GM12875 (cell line): ENCODE measurements at regions not wholly inside any gene's neighbourhood (a gene's known extent, or its start where the extent isn't known, plus 50 kb on each side); places are given as distances from the start of the nearest gene placed in this dataset.

Source experiments
- H3K4me3 ChIP-seq: one replicate; pipeline ENCODE4 v1.5.1; 2011; ENCODE audit warnings: low read depth, low read length, control low read depth
- CTCF ChIP-seq: IDR thresholded peaks from 2 replicates; pipeline ENCODE4 v1.5.1; 2011; ENCODE audit warnings: low read depth, mild to moderate bottlenecking, control low read depth, inconsistent platforms, low read length, moderate library complexity, borderline replicate concordance; ENCODE audit not compliant: insufficient read depth

GRCh38 chr18:73220663-73221062, 352.9 kb upstream of the NETO1 start:
- no peak overlapping the region for H3K4me3 ChIP-seq
- TF ChIP-seq CTCF: no peak

GRCh38 chr18:73218293-73218692, 350.5 kb upstream of the NETO1 start:
- TF ChIP-seq CTCF: no peak
- no peak overlapping the region for H3K4me3 ChIP-seq

GRCh38 chr18:73214970-73215369, 347.2 kb upstream of the NETO1 start:
- no peak overlapping the region for H3K4me3 ChIP-seq
- no peak for TF ChIP-seq CTCF

GRCh38 chr18:73212442-73212841, 344.7 kb upstream of the NETO1 start:
- no peak overlapping the region for H3K4me3 ChIP-seq
- no peak for TF ChIP-seq CTCF

GRCh38 chr18:73201940-73202339, 334.2 kb upstream of the NETO1 start:
- H3K4me3 ChIP-seq: no peak overlapping the region
- no peak for TF ChIP-seq CTCF

- H3K4me3 ChIP-seq: no peak overlapping the region
- no peak for TF ChIP-seq CTCF
Measured at GRCh38 chr18:73199151-73199550, 331.4 kb upstream of the NETO1 start.

GRCh38 chr18:73189718-73190117, 321.9 kb upstream of the NETO1 start:
- no peak overlapping the region for H3K4me3 ChIP-seq
- no peak for TF ChIP-seq CTCF
